Choroid plexus epithelial cell (primary cell): ENCODE measurements at regions not wholly inside any gene's neighbourhood (a gene's known extent, or its start where the extent isn't known, plus 50 kb on each side); places are given as distances from the start of the nearest gene placed in this dataset.
"Not testable (repeated sequence)": the region's sequence is repeated elsewhere in the genome, so short reads cannot be mapped to it uniquely, and the experiment has no call there.

Experiments
- DNase-seq: peaks from one replicate; pipeline ENCODE4 v3.0.0-alpha.2; 2010; ENCODE audit warnings: low read depth
- H3K4me3 ChIP-seq: 2 replicates; pipeline ENCODE4 v1.5.1; 2011; ENCODE audit warnings: low read depth, mild to moderate bottlenecking, control low read depth, low read length, moderate library complexity
- TF ChIP-seq, protein P1 (sequence below): conservative IDR thresholded peaks from 2 replicates; pipeline ENCODE4 v1.5.1; 2011; ENCODE audit warnings: low read depth, mild to moderate bottlenecking, control low read depth, inconsistent platforms, low read length, moderate library complexity

DNA sequence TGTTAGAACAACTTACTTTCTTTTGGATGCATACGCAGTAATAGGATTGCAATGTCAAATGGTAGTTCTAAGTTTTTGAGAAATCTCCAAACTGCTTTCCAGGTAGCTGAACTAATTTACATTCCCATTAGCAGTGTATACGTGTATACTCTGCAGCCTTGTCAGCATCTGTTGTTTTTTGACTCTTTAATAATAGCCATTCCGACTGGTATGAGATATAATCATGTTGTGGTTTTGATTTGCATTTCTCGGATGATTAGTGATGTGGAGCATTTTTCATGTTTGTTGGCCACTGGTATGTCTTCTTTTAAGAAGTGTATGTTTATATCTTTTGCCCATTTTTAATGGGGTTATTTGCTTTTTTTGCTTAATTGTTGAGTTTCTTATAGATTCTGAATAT lies 76.9 kb upstream of the HNRNPA1L2 start:
- DNase-seq, H3K4me3 ChIP-seq: not testable (repeated sequence)

DNA sequence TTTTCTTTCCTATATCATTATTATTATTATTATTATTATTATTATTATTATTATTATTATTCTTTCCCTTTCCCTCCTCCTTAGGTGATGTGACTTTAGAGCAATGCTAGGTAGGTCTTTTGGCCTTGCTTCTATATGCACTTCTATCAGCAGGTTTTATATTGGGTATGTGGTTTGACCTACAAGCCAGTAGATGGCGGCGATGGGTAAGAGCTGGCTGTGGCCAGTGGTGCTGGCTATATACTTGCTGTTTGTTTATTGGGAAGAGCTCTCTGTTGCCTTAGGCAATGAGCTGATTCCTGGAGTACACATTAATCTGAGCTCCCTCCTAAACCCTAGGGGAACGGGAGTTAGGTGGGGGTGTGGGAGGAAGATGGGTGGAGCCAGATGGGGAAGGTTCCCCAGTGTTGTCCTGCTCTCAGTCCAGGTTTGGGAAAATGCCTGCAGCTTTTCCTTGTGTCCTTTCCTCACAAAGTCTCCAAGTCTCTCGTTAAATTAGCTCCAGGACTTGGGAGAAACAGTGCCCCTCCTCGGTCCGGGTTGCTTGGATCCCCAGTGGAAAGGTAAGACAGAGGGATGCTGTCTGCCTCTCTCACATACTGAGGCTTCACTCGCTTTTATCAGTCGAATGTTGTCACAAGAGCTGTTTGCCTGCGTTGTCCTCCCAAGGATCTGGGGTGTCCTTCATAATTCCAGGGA lies 72.2 kb upstream of the HNRNPA1L2 start:
- H3K4me3 ChIP-seq, result not testable (repeated sequence)
- TF ChIP-seq, protein P1, sequence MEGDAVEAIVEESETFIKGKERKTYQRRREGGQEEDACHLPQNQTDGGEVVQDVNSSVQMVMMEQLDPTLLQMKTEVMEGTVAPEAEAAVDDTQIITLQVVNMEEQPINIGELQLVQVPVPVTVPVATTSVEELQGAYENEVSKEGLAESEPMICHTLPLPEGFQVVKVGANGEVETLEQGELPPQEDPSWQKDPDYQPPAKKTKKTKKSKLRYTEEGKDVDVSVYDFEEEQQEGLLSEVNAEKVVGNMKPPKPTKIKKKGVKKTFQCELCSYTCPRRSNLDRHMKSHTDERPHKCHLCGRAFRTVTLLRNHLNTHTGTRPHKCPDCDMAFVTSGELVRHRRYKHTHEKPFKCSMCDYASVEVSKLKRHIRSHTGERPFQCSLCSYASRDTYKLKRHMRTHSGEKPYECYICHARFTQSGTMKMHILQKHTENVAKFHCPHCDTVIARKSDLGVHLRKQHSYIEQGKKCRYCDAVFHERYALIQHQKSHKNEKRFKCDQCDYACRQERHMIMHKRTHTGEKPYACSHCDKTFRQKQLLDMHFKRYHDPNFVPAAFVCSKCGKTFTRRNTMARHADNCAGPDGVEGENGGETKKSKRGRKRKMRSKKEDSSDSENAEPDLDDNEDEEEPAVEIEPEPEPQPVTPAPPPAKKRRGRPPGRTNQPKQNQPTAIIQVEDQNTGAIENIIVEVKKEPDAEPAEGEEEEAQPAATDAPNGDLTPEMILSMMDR, result peak; percentile 53
- DNase-seq, result peak; percentile 85

DNA sequence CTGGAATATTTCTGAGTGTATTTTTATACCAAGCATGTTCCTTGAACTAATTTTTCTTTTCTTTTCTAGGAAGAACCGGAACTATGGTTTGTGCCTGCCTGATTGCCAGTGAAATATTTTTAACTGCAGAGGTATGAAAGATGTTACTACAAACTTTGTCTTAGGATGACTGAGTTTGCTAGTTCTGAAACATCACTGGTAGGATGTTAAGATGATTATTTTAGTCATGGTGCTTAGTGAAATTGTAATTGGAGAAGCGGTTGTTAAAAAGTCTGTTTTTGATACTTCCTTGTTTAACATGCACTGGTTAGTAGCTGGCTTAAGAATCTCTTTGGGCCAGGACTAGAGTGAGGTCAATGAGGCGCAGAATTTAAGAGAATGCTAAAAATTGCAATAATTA lies 71.1 kb upstream of the HNRNPA1L2 start:
- not testable (repeated sequence) for DNase-seq, H3K4me3 ChIP-seq

DNA sequence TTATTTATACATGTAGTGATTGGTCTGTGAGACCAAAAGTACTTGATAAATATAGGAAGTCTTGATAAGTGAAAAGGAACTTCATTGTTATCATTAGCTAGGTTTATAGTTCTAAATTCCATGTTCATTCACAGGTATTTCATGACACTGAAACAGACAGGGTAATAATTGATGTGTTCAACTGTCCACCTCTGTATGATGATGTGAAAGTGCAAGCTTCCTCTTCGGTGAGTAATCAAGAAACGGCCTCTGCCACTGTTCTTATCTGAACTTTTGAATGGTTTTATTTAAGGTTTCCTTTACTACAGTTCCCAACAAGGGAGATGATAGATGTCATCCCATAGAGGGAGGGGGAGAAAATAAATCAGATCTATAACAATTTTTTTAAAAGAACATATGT lies 59.3 kb upstream of the HNRNPA1L2 start:
- H3K4me3 ChIP-seq, DNase-seq: not testable (repeated sequence)
